ENCODE measurements at regions not wholly inside any gene's neighbourhood (a gene's known extent, or its start where the extent isn't known, plus 50 kb on each side); places are given as distances from the start of the nearest gene placed in this dataset.

- no peaks in the 10 kb centered on the region for H3K36me3 ChIP-seq (ENCODE audit: control insufficient read depth, insufficient read depth, low read length)
- H3K27ac ChIP-seq (ENCODE audit: low read depth, low read length): no peak overlapping the region
- peak; percentile 58 for TF ChIP-seq CTCF (conservative IDR thresholded peaks at IDR 0.05)
- H3K4me3 ChIP-seq (ENCODE audit: low read length): no peak overlapping the region
- Mint-ChIP-seq H3K27ac (no peak overlapping the region), H3K4me3 (no peak overlapping the region), H3K4me1 (no peaks in the 10 kb centered on the region), H3K36me3 (ENCODE audit: low read depth) (no peaks in the 10 kb centered on the region), H3K27me3 (ENCODE audit: insufficient read depth) (no peaks in the 10 kb centered on the region), H3K9me3 (no peaks in the 10 kb centered on the region)
- DNase-seq: no peak
- H3K9ac ChIP-seq (ENCODE audit: extremely low read depth, low read length, poor library complexity, severe bottlenecking): no peak overlapping the region
- WGBS, 2 experiments (ENCODE audit: insufficient coverage in 1 of 2, insufficient read length in 1 of 2): 86% methylated on average over 1 of the region's 1 CpG; no CpG with 5 or more reads in 1 of the 2 experiments
- H3K9me3 ChIP-seq (ENCODE audit: control insufficient read depth, low read length): no peaks in the 10 kb centered on the region
- no peaks in the 10 kb centered on the region for H3K4me1 ChIP-seq (ENCODE audit: control insufficient read depth, insufficient read depth, low read length)
- H3K27me3 ChIP-seq (ENCODE audit: control insufficient read depth, insufficient read depth, low read length, poor library complexity, severe bottlenecking): no peaks in the 10 kb centered on the region
Measured at GRCh38 chr7:49635800-49636199, 137.6 kb upstream of the VWC2 start.

- Histone ChIP-seq H3K4me3 (ENCODE audit: low read length) (no peak overlapping the region), H3K36me3 (ENCODE audit: control insufficient read depth, insufficient read depth, low read length) (no peaks in the 10 kb centered on the region), H3K27me3 (ENCODE audit: control insufficient read depth, insufficient read depth, low read length, poor library complexity, severe bottlenecking) (no peaks in the 10 kb centered on the region), H3K4me1 (ENCODE audit: control insufficient read depth, insufficient read depth, low read length) (no peaks in the 10 kb centered on the region), H3K9me3 (ENCODE audit: control insufficient read depth, low read length) (no peaks in the 10 kb centered on the region), H3K27ac (ENCODE audit: low read depth, low read length) (no peak overlapping the region), H3K9ac (ENCODE audit: extremely low read depth, low read length, poor library complexity, severe bottlenecking) (no peak overlapping the region)
- no peak overlapping the region for H3K27ac Mint-ChIP-seq
- H3K27me3 Mint-ChIP-seq (ENCODE audit: insufficient read depth): no peaks in the 10 kb centered on the region
- 93 to 97% methylated on average over 3 of the region's 3 CpGs for WGBS, 2 experiments (ENCODE audit: insufficient coverage in 1 of 2, insufficient read length in 1 of 2)
- no peak for DNase-seq
- TF ChIP-seq CTCF (conservative IDR thresholded peaks at IDR 0.05): no peak
- no peaks in the 10 kb centered on the region for H3K36me3 Mint-ChIP-seq (ENCODE audit: low read depth)
- H3K9me3 Mint-ChIP-seq: no peaks in the 10 kb centered on the region
- no peaks in the 10 kb centered on the region for H3K4me1 Mint-ChIP-seq
- H3K4me3 Mint-ChIP-seq: no peak overlapping the region
Measured at GRCh38 chr7:49636400-49636799, 137.0 kb upstream of the VWC2 start.

GRCh38 chr7:49638166-49638565 is 135.3 kb upstream of the VWC2 start:
- Histone ChIP-seq H3K27me3 (ENCODE audit: control insufficient read depth, insufficient read depth, low read length, poor library complexity, severe bottlenecking) (no peaks in the 10 kb centered on the region), H3K4me1 (ENCODE audit: control insufficient read depth, insufficient read depth, low read length) (no peaks in the 10 kb centered on the region), H3K9me3 (ENCODE audit: control insufficient read depth, low read length) (no peaks in the 10 kb centered on the region), H3K4me3 (ENCODE audit: low read length) (no peak overlapping the region), H3K27ac (ENCODE audit: low read depth, low read length) (no peak overlapping the region), H3K9ac (ENCODE audit: extremely low read depth, low read length, poor library complexity, severe bottlenecking) (no peak overlapping the region), H3K36me3 (ENCODE audit: control insufficient read depth, insufficient read depth, low read length) (no peaks in the 10 kb centered on the region)
- Mint-ChIP-seq H3K36me3 (ENCODE audit: low read depth) (no peaks in the 10 kb centered on the region), H3K4me3 (no peak overlapping the region), H3K4me1 (no peaks in the 10 kb centered on the region), H3K27me3 (ENCODE audit: insufficient read depth) (no peaks in the 10 kb centered on the region), H3K27ac (no peak overlapping the region), H3K9me3 (no peaks in the 10 kb centered on the region)
- peak; percentile 67 for DNase-seq
- WGBS, 2 experiments (ENCODE audit: insufficient coverage in 1 of 2, insufficient read length in 1 of 2): 92% methylated on average over 2 of the region's 3 CpGs; no CpG with 5 or more reads in 1 of the 2 experiments
- peak; percentile 70 for TF ChIP-seq CTCF (conservative IDR thresholded peaks at IDR 0.05)
